OCI-LY7 (cell line): ENCODE measurements at regions not wholly inside any gene's neighbourhood (a gene's known extent, or its start where the extent isn't known, plus 50 kb on each side); places are given as distances from the start of the nearest gene placed in this dataset.

Experiments
- CTCF ChIP-seq: fragments of 200-600 bp; sonication (generic); conservative IDR thresholded peaks from 2 replicates; pipeline ENCODE4 v1.5.1; 2014; ENCODE audit warnings: mild to moderate bottlenecking, antibody characterized with exemption, low read length, moderate library complexity, mixed read lengths
- EZH2phosphoT487 ChIP-seq: fragments of 200-600 bp; sonication (generic); IDR thresholded peaks from 2 replicates; pipeline ENCODE4 v1.6.1; 2018; ENCODE audit warnings: low read depth, borderline replicate concordance, mild to moderate bottlenecking, mixed run types, antibody characterized with exemption, low read length, moderate library complexity, mixed read lengths

- TF ChIP-seq CTCF: no peak
- no peak for TF ChIP-seq EZH2phosphoT487
These were observed 299.7 kb downstream of the DSEL start for GRCh38 chr18:67216846-67217245.
